ELF-1 (cell line): ENCODE measurements at regions not wholly inside any gene's neighbourhood (a gene's known extent, or its start where the extent isn't known, plus 50 kb on each side); places are given as distances from the start of the nearest gene placed in this dataset.

Source experiments
- DNase-seq: peaks from one replicate; pipeline ENCODE4 v3.0.0-alpha.2; 2016; ENCODE audit warnings: low read depth, low spot score

DNA sequence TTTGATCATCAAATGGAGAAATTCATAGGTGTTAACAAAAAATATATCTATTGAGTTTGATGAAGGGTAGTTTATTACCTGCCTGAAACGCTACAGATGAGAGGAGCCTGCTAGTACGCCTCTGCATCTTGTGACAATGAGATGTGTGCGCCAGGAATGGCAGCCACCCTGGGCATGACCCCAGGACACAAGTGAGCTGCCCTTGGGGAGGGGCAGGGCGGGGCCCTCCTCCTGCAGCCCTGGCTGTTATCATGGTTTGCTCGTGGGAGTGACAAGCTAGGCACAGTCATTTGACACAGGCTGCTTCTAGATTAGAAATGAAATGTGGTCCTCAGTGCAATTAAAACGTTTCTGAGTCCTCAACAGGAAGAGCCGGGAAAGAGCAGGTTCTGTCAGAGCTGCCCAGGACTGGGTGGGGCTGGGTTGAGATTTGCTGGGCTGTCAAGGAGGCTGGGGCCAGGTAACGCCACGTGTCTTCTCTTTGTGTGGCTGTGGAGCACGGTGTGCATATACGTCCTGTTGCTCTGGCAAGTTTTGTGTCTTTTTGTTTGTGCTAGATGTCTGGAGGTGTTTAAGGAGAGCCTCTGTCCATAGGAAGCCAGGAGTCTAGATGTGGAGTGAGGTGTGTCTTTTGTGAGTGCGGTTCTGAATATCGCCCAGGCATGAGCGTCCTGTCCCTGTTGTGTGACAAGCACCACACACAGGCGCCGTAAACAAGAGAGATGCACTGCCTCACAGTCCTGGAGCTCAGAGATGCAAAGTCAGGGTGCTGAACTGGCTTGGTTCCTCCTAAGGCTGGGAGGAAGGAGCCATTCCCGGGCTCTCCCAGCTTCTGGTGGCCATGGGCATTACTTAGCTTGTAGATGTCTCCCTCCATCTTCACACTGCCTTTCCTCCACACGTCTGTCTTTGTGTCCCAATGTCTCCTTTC is 129.0 kb upstream of the IRX4 start:
- DNase-seq, result no peak

DNA sequence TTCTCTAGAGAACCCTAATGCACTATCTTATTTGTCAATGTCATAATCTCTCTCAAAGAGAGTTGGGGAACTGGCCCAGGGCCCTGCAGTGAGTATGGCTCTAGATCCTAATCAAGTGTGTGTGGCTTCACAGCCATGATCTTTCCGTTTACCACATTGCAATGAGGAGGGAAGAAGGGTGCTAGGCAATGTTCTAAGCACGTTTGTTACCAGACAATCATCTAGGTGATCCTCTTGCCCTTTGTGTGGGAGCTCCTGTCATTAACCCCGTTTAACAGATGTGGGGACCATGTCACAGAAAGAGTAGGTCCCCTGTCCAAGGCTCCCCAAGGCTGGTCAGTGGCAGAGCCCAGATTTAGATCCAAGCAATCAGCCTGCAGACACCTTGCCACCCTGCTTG is 128.2 kb upstream of the IRX4 start:
- DNase-seq, result no peak

DNA sequence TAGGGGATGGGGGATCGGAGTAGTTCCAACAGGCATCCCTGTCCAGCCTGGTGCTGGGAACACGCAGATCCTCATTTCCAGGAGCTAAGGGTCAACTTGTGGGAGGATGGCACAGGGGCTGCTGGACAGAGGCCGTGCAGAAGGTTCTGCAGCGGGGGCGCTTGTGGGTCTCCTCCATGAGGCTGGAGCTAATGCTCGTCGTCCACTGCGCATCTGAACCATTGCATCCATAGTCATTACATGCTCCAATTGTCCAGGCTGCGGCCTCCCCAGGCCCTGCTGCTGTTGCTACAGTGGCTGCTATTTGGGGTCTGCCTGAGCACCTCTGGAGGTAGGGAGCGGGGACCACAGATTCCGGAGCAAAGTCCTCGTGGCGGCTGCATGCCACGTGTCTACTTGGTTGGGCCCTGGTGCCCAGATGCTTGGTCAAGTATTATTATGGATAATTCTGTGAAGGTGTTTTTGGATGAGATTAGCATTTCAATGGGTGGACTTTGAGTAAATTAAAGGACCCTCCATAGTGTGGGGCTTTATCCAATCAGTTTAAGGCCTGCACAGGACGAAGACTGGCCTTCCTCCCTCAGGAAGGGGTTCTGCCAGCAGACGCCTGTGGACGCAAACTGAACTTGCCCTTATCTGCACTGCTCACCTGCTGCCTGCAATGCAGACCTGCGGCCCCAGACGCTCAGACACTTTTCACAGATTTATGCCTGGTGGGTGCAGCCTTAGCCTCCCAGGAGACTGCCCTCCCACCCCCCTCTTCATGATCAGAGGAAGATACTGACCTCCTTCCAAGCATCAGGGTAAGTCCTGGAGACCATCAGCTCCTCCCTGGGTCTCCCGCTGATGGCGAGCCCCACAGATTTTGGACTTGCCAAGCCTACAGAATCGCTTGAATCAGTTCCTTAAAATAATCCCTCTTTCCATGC is 127.5 kb upstream of the IRX4 start:
- no peak for DNase-seq

DNA sequence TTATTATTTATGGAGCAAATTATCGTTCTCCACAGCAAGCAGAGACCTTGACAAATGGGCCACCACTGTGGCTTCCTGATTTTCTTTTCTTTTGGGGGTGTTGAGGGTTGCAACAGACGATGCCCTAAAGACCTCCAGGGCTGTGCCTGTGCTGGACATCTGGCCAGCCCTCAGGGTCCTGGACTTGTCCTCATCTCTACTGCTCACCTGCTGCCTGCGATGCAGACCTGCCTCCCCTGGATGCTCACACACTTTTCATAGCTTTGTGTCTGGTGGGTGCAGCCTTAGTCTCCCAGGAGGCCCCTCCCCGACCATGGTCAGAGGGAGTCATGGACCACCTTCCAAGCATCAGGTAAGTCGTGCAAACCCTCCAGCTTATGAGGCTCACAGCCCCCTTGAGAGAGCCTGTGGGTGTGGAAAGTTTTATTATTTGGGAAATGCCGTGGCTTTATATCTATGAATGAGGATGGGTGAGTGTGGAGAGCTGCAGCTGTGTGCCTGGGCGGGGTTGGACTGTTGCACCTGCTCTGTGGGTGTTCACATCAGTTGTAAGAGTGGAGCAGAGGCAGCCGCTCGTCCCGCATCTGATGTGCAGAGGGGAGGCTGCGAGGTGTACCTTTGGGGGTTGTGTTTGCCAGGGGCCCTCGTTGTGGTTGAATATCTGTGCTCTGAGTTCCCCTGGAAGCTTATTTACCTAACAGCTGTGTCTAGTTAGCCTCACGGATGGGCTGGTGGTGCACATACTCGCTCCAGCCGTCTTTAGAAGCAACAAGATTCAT is 126.3 kb upstream of the IRX4 start:
- DNase-seq, result no peak

DNA sequence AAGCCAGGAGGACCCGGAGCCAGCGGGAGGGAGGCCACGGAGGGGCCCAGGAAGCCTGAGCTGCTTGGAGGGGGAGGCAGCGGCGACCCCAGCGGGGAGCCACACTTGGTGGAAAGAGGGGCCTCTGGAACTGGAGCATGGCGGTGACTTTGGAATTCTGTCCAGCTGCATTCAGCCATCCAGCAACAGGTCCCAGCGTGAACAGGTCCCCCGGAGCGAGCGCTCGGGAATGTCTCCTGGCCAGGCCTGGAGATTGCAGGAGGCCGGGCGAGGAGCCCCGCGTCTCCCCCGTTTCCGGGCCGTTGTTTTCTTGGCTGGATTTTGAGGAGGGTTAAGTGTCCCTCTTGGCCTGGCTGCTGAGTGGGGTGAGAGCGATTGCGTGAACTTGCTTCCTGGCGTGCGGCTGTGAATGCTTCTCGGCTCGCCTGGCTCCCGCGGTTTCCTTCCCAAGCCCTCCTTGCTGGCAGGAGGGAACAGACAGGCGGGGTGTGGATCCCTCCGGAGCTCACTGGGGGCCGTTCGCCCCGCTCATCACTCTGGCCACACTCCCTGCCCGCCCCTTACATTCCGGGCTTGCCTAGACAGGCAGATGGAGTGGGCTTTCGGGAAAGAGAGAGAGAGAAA is 125.3 kb upstream of the IRX4 start:
- peak; percentile 54 for DNase-seq

DNA sequence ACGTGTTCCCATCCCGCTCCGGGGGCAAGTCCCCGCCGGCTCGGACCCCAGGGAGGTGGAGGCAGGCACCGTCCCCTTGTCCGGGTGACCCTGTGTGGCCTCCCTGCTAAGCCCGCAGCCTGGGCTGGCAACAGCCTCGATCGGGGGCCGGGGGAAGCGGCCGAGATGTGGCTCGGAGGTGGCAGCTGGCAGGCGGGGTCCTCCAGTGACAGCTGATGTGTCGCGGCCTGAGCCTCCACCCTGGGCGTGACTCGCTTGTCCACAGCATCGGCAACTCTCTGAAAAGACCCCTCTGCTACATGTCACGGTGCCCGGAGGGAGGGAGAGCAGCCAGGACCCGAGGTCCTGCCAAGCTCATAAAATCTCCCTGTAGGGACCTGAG is 124.8 kb upstream of the IRX4 start:
- DNase-seq, result no peak

DNA sequence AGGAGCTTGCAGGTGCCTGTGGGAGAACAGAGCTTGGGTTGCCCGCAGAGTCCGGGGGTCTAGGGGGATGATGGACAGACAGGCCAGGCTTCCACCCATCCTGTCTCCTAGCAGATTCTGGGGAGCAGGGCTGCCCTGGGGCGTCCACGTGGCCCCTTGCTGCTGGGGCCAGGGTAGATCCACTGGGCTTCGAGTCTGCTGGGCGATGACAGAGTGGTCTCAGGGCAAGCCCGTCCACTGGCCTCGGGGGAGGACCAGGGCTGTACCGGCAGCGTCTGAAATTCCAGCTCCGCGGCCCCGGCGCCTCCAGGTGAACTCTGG is 124.2 kb upstream of the IRX4 start:
- no peak for DNase-seq

DNA sequence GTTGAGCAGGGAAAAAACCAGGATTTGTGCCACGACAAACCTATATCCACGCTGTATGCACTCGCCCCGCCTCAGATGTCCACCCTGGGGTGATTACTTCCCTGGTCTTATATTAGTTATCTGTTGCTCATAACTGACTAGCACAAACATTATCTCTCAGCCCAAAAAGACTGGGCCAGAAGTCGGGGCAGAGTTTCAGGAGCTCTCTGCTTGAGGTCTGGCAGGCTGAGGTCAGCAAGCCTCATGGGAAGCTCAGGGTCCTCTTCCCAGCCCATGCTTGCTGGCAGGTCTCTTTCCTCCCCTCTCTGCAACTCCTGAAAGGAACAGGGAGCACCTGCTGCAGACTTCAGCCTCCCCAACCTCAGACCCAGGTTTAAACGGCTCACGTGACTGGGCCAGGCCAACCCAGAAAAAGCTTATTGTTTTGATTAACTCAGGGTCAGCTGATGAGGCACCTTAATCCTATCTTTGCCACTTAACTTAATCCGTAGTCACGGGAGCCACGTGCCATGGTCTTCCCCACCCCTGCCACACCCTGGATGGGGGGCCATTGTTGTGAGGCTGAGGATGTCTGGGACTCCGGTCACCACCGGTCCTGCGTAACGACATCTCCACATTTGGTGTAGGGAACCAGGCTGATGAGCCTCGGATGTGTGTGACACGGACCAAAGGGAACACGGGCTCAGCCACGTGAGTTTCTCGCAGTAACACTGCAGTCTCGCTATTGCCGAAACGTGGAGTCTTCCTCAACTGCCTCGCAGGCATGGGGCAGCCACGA is 123.7 kb upstream of the IRX4 start:
- no peak for DNase-seq

DNA sequence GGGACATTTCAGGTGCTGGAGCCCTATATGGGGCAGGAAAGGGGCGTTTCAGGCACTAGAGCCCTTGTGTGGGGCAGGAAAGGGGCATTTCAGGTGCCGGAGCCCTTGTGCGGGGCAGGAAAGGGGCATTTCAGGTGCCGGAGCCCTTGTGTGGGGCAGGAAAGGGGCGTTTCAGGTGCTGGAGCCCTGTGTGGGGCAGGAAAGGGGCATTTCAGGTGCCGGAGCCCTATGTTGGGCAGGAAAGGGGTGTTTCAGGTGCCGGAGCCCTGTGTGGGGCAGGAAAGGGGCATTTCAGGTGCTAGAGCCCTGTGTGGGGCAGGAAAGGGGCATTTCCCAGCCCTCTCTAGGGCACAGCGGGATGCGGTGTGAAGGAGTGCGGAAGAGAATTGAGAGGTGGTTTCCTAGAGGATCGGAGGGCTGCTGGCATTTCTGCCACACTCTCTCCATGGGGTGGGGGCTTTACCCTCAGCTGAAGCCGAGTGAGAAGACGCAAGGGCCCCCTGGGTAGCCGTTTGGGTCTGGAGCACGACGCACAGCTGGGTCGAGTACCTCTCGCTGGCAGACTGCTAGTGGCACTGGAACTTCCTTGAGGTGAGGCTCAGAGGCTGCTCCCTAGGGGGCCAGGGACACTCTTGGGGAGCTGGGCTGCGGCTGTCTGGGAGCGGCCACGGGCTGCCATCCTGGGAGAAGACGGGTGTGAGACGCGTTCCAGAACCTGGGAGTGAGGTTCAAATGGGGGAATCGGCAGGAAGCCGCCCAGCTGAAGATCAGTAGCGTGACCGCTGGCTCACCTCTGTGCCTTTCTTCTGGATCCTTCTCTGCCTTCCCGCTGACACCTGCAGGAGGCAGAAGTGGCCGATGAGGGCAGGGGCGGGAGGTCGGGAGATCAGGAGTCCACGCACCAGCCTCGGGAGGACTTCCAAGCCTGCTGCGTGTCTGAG is 122.6 kb upstream of the IRX4 start:
- DNase-seq, result no peak

DNA sequence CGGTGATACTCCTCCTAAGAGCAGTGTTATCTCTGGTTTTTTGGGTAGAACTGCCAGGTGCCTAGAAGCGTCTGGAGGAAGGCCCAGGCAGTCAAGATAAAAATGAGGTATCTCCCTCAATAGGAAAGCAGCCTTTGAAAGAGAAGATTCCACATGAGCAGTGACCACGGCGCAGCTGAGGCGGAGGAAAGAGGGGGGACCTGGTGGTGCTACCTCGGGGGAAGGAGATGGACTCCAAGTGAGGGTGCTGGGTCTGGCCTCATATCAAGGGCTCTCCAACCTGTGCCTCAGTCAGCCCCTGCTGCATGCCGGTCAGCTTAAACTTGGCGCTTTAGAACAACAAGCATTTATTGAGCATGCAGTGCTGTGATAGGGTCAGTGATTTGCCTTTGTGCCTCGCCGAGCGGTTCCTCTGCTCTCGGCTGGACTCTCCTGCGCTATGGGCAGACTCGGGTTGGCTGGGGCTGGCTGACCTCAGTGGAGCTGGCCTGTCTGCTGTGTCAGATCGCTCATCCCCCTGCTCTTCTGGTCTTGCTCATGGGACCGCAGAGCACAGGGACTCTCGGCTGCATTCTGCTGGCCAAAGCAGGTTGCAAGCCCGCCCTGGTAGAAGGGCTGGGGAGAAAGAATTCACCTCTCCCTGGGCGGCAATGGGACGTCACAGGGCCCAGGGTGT is 121.1 kb upstream of the IRX4 start:
- no peak for DNase-seq

DNA sequence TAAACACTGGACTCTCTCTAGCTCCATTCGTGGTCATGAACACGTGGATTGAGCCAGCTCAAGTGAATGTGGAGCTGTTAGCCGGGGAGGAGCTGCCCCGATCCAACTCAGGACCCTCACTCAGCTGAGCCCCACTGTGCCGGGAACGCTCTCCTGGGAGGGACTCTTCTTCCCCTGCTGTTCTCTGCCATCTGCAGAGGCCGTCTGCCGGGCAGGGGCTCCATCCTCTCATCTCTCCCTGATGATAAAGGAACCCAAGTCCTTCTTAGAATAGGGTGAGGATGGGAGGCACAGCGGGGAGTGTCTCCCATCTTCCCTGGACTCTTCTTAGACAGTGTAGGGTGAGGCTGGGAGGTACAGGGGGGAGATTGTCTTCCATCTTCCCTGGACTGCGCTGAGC is 120.5 kb upstream of the IRX4 start:
- no peak for DNase-seq

DNA sequence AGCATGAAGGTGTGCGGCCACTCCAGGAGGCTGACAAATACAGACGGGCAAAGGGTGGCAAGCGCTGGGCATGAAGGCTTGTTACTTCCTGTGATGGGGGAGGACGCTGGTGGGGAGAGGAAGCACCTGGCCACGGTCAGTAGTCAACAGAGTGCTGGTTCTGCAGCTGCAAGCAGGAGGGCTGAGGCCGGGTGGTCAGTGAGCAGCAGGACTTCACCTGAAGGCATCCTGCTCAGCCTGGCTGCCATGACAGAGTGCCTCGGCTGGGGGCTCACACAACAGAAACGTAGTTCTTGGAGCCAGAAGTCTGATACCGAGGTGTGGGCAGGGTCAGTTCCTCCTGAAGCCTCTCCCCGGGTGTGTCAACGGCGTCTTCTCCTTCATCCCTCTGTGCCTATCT is 118.6 kb upstream of the IRX4 start:
- no peak for DNase-seq

DNA sequence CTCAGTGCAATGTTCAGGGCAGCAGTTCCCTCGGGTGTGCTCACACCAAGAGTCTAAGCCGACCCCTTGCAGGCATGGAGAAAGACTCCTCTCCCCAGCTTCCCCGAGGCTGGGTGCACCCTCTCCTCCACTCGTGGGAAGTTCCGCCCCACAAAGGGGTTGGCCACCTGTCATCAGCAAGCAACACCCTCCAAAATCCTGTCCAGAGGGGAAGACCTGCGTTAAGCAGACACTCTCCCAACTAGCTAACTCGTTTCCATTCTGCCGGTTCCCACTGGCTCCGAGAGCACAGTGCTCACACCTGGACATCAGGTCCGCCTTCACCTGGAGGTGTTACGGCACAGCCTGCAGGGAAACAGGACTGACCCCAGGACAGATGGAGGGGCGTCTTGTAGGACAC is 117.9 kb upstream of the IRX4 start:
- DNase-seq, result no peak

DNA sequence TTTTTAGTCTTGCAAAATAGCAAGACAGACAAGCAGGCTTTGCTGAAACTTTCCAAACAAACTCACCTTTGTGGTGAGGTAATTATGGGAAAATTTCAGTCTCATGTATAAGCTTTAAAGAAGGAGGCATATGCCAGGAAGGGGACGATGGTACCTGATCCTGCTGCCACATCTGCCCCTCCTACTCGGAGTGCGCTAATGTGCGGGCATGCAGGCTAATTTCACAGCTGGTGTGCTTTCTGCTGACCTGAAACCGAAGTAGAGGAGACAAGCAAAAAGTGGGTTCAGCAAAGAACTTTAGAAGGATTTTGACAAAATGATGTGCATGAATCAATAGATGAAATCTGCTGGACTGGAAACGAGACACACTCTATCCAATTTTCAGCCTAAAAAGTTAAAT is 117.1 kb upstream of the IRX4 start:
- no peak for DNase-seq

DNA sequence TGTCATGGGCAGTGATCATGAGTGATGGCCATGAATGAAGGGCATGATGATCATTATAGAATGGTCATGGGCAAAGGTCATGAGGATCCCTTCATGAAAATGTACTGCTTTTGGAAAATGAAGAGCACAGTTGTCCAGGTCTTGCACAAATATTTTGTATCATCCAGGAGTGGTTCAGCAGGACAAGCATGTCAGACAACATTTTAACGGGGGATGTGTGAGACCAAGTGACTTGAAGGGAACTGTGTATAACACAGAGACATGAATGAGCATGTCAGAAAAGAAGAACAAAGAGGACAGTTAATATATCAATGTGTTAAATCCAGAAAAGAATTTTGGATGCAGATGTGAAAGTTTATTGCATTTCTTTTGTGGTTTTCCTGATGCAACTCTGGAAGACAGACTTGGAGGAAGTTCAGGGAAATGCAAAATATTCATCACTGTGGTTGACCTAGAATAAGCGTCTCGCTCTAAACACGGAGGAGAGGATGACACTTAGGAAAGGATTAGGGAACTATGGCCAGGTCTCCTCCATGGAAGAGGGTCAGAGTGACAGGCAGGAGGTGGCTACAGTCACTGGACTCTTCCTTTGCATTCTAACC is 116.1 kb upstream of the IRX4 start:
- no peak for DNase-seq

DNA sequence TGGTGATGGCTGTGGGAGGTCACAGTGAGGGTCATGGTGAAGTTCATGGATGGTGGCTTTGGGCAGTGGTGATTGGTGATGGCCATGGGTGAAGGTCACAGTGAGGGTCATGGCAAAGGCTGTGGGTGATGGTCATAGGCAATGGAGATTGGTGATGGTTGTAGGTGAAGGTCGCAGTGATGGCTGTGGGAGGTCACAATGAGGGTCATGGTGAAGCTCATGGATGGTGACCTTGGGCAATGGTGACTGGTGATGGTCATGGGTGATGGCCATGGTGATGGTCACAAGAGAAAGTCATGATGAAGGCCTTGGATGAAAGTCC is 115.6 kb upstream of the IRX4 start:
- DNase-seq, result no peak

DNA sequence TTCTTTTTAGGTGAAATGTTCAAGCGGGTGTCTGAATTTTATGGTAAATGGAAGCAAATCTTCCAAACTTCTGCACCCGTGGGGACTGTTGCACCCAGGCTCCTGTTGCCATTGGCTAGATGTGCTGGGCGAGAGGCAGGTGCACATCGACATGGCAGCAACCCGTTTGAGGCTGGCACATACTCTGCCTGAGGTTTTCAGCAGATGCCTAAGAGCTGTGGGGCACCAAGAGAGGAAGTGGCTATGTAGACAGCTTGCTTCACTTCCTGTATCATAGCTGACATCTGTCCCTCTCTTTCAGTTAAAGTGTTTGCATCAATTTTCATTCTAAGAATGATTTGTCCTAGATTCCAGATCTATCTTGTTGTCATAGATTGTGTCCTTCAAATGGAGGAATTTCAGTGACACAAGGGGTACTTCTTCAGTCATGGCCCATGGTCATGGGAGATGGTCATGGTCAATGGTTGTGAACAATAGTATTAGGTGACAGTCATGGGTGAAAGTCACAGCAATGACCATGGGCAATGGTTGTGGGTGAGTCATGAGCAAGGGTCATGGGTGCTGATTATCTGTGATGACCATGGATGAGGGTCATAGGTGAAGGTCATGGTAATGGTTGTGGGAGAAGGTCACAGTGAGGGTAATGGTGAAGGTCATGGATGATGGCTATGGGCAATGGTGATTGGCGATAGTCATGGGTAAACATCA is 115.1 kb upstream of the IRX4 start:
- no peak for DNase-seq

DNA sequence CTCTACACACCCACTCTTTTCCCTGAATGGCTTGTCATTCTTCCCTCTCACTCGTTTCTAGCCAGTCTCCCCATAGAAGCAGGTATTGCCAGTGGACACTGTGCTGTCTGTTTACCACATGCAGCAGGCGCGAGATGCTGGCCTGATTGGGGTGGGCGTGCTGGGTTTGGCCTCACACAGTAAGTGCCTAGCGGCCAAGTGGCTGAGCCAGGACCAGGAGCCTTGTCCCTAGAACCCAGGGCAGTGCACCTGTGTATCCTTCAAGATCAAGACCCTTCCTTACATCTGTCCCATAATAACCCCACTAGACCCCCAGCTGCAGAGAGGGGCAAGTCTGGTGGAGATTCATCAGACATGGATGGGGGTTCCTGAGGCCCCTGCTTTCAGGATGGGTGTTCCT is 112.8 kb upstream of the IRX4 start:
- DNase-seq, result no peak
